Thyroid gland (tissue), 4 donors: ENCODE measurements at regions not wholly inside any gene's neighbourhood (a gene's known extent, or its start where the extent isn't known, plus 50 kb on each side); places are given as distances from the start of the nearest gene placed in this dataset.

Experiments
- POLR2A ChIP-seq, 2 donors: fragments of 450-650 bp; IDR thresholded peaks; one replicate each; pipeline ENCODE4 v1.6.1; 2017; ENCODE audit warnings: antibody characterized with exemption in 2 of 2, mild to moderate bottlenecking in 2 of 2, moderate library complexity in 1 of 2
- TF ChIP-seq, protein P1 (sequence below), 6 experiments: fragments of 200-600 bp in 3 of 6; fragments of 450-650 bp in 3 of 6; sonication (generic) in 3 of 6; IDR thresholded peaks; one replicate each; pipeline ENCODE4 v1.5.1; 2016 to 2019; ENCODE audit warnings: antibody characterized with exemption in 6 of 6, mild to moderate bottlenecking in 2 of 6, inconsistent platforms in 1 of 6, moderate library complexity in 1 of 6

DNA sequence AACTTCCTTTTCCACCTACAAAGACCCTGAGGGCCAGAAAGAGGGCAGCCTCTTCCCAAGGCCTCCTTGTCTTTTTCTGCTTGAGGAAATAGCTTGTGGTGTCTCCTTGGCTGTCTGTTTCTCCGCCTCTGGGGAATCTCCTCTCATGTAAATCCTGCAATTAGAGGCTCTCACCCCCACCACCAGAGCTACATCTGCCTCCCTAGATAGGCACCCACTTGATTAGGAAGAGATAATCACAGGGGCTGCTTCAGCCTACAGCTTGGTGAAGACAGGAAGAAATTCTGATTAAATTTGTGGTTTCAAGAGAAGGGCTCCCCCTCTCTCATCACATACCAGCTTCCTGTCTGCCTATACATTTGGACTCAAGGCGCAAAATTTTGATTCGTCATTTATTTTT, 75.6 kb downstream of the TLR4 start:
- TF ChIP-seq, protein P1, sequence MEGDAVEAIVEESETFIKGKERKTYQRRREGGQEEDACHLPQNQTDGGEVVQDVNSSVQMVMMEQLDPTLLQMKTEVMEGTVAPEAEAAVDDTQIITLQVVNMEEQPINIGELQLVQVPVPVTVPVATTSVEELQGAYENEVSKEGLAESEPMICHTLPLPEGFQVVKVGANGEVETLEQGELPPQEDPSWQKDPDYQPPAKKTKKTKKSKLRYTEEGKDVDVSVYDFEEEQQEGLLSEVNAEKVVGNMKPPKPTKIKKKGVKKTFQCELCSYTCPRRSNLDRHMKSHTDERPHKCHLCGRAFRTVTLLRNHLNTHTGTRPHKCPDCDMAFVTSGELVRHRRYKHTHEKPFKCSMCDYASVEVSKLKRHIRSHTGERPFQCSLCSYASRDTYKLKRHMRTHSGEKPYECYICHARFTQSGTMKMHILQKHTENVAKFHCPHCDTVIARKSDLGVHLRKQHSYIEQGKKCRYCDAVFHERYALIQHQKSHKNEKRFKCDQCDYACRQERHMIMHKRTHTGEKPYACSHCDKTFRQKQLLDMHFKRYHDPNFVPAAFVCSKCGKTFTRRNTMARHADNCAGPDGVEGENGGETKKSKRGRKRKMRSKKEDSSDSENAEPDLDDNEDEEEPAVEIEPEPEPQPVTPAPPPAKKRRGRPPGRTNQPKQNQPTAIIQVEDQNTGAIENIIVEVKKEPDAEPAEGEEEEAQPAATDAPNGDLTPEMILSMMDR (IDR thresholded peaks at IDR 0.05) = no peak
- TF ChIP-seq POLR2A (IDR thresholded peaks at IDR 0.05) = no peak
